Activated T-helper 1 cell treated with anti-CD3 and anti-CD28 coated beads, Interleukin-12 subunit alpha, Interleukin-12 subunit beta, Interleukin-2, Interleukin-4 antibody, amounts not matched to agents 30 ng/mL and 10 ng/mL and 1 ng/mL, durations not matched to agents 14 hours and 24 hours and 36 hours (primary cell): ENCODE measurements at regions not wholly inside any gene's neighbourhood (a gene's known extent, or its start where the extent isn't known, plus 50 kb on each side); places are given as distances from the start of the nearest gene placed in this dataset.

Source experiments
- DNase-seq: peaks from one replicate; pipeline ENCODE4 v3.0.0; 2021; ENCODE audit warnings: low spot score
- H3K27ac Mint-ChIP-seq: one replicate; pipeline ENCODE4 v1.8.0; 2021; ENCODE audit warnings: mild to moderate bottlenecking, mixed read lengths
- H3K27me3 Mint-ChIP-seq: one replicate; pipeline ENCODE4 v1.8.0; 2022; ENCODE audit warnings: mild to moderate bottlenecking, moderate library complexity, mixed read lengths; ENCODE audit not compliant: insufficient read depth
- H3K36me3 Mint-ChIP-seq: one replicate; pipeline ENCODE4 v1.8.0; 2021; ENCODE audit warnings: low read depth, mixed read lengths
- H3K4me1 Mint-ChIP-seq: one replicate; pipeline ENCODE4 v1.8.0; 2021; ENCODE audit warnings: low read depth, mixed read lengths
- H3K4me3 Mint-ChIP-seq: one replicate; pipeline ENCODE4 v1.8.0; 2021; ENCODE audit warnings: mild to moderate bottlenecking, moderate library complexity, mixed read lengths
- H3K9me3 Mint-ChIP-seq: one replicate; pipeline ENCODE4 v1.8.0; 2021; ENCODE audit warnings: mixed read lengths
- intact Hi-C: fragments of 100-400 bp; cut with micrococcal nuclease; formaldehyde crosslinking; loops from one replicate; pipeline ENCODE4 v1.15.1; 2024

GRCh38 chr13:109667807-109668291 is 118.5 kb downstream of the IRS2 start:
- no peaks in the 10 kb centered on the region for H3K36me3 Mint-ChIP-seq
- H3K27ac Mint-ChIP-seq = no peak overlapping the region
- no peaks in the 10 kb centered on the region for H3K27me3 Mint-ChIP-seq
- intact Hi-C loops = no loop called here
- H3K4me1 Mint-ChIP-seq = no peaks in the 10 kb centered on the region
- DNase-seq = no peak
- no peaks in the 10 kb centered on the region for H3K9me3 Mint-ChIP-seq
- H3K4me3 Mint-ChIP-seq = no peak overlapping the region

DNA sequence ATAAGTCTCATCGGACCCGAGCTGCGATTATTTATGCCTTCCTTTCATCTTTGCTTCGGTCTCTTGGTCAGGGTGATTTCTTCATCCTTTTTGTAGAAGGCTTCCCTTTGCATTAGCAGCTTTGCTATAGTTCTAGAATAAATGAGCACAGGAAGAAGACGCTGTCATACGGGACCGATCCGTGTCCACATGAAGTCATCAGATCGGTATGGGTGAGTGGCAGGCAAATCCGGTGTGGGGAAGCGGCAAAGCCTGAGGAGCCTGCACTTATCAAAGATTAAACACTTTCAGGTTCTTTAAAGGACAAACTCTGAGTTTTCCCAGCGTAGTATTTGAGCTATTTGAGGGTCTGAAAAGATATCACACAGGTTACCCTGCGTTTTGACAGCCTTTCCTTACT is 119.3 kb downstream of the IRS2 start:
- Mint-ChIP-seq H3K4me1 (no peaks in the 10 kb centered on the region), H3K4me3 (no peak overlapping the region), H3K27me3 (peaks cover 3% of the 10 kb centered on the region), H3K9me3 (no peaks in the 10 kb centered on the region), H3K27ac (no peak overlapping the region), H3K36me3 (no peaks in the 10 kb centered on the region)
- intact Hi-C loops = no loop called here
- no peak for DNase-seq

DNA sequence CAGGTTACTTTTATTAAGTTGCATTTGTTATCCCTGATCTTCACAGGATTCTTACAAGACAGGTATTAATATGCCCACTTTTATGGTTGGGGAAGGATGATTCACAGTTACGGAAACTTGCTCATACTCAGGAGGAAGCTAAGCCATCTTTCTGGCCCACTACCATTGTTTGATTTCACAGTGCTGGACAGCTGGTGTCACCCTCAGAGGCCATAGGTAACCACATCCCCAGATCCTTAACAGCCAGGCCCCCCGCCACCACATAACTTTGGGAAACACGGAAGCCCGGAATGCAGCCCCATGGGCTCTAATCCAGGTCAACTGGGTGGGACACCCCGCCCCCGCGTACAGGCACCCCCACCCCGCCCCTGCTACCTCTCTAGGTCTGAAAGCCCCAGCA is 119.7 kb downstream of the IRS2 start:
- H3K27me3 Mint-ChIP-seq = peaks cover 3% of the 10 kb centered on the region
- H3K27ac Mint-ChIP-seq = no peak overlapping the region
- no peaks in the 10 kb centered on the region for H3K9me3 Mint-ChIP-seq
- no peak overlapping the region for H3K4me3 Mint-ChIP-seq
- H3K36me3 Mint-ChIP-seq = no peaks in the 10 kb centered on the region
- no peaks in the 10 kb centered on the region for H3K4me1 Mint-ChIP-seq
- intact Hi-C loops = no loop called here
- no peak for DNase-seq

GRCh38 chr13:109665781-109666249 is 120.6 kb downstream of the IRS2 start:
- no peak overlapping the region for H3K4me3 Mint-ChIP-seq
- no peak for DNase-seq
- H3K27me3 Mint-ChIP-seq = peaks cover 3% of the 10 kb centered on the region
- H3K27ac Mint-ChIP-seq = no peak overlapping the region
- H3K4me1 Mint-ChIP-seq = no peaks in the 10 kb centered on the region
- intact Hi-C loops = no loop called here
- H3K36me3 Mint-ChIP-seq = no peaks in the 10 kb centered on the region
- no peaks in the 10 kb centered on the region for H3K9me3 Mint-ChIP-seq

DNA sequence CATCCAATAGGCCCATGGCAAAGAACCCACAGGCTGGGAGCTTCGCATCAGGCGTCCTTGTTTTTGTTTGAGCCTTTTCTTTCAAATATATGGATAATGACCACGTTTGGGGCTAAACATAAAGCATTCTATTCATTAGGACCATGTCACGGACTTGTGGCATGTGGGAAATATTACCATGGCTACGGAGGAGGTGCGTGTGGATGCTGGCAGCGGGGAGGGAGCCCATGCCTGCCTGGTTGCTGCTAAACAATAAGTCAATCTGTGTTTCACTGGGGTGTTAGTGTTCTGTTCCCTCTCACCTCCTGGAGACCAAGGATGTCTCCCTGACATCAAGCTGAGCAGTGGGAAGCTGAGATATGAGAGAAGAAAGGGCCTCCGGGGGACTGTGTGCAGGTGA is 121.1 kb downstream of the IRS2 start:
- H3K27me3 Mint-ChIP-seq = peaks cover 3% of the 10 kb centered on the region
- intact Hi-C loops = no loop called here
- H3K4me3 Mint-ChIP-seq = no peak overlapping the region
- H3K9me3 Mint-ChIP-seq = no peaks in the 10 kb centered on the region
- H3K27ac Mint-ChIP-seq = no peak overlapping the region
- H3K36me3 Mint-ChIP-seq = no peaks in the 10 kb centered on the region
- DNase-seq = no peak
- H3K4me1 Mint-ChIP-seq = no peaks in the 10 kb centered on the region

- no peaks in the 10 kb centered on the region for H3K9me3 Mint-ChIP-seq
- H3K27ac Mint-ChIP-seq = no peak overlapping the region
- H3K4me3 Mint-ChIP-seq = no peak overlapping the region
- H3K27me3 Mint-ChIP-seq = peaks cover 3% of the 10 kb centered on the region
- no peaks in the 10 kb centered on the region for H3K36me3 Mint-ChIP-seq
- DNase-seq = no peak
- H3K4me1 Mint-ChIP-seq = no peaks in the 10 kb centered on the region
- intact Hi-C loops = no loop called here
These were observed 129.0 kb downstream of the IRS2 start for GRCh38 chr13:109657395-109657794.

DNA sequence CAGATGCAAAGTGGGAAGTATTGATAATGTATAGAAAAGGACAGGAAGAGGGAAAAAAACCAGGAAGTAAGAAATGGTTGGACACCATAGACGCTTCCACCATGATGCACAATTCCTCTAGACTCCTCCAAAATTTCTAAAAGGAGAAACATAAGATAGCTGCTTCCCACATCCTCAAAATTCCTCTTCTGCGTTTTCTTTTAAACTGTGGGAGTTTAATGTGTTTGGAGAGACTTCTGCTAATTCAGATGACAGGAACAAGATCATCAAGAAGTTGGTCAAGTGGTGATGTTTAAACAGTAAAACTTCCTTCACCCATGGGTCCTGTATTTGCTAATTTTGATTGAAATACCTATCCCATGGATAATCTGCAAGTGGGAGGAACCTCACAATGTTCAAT is 130.2 kb downstream of the IRS2 start:
- Mint-ChIP-seq H3K9me3 (peaks cover 4% of the 10 kb centered on the region), H3K4me1 (no peaks in the 10 kb centered on the region), H3K4me3 (no peak overlapping the region), H3K27me3 (no peaks in the 10 kb centered on the region), H3K27ac (no peak overlapping the region), H3K36me3 (no peaks in the 10 kb centered on the region)
- DNase-seq = no peak
- intact Hi-C loops = no loop called here

DNA sequence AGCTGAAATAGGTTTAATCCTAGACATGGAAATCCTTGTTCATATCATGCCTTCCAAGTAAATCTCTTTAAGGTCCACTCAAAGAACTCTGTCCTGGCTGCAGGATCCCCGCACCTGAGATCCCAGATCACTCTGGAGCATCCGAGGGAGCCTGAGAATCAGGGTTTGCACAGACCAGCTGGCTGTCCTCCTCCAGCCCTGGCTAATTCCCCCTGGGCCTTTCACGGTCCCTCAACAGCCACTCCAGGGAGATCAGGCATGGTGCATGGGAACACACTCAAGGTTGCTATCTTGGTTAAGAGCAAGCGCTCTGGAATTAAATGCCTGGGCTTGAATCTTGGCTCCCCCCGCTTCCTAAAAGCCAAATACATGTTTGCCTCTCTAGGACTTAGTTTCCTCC is 130.8 kb downstream of the IRS2 start:
- H3K4me1 Mint-ChIP-seq = no peaks in the 10 kb centered on the region
- H3K27ac Mint-ChIP-seq = no peak overlapping the region
- DNase-seq = no peak
- no peak overlapping the region for H3K4me3 Mint-ChIP-seq
- no peaks in the 10 kb centered on the region for H3K27me3 Mint-ChIP-seq
- peaks cover 4% of the 10 kb centered on the region for H3K9me3 Mint-ChIP-seq
- no peaks in the 10 kb centered on the region for H3K36me3 Mint-ChIP-seq
- intact Hi-C loops = no loop called here

GRCh38 chr13:109655206-109655600 is 131.2 kb downstream of the IRS2 start:
- intact Hi-C loops = no loop called here
- H3K36me3 Mint-ChIP-seq = no peaks in the 10 kb centered on the region
- no peaks in the 10 kb centered on the region for H3K27me3 Mint-ChIP-seq
- H3K27ac Mint-ChIP-seq = no peak overlapping the region
- no peak overlapping the region for H3K4me3 Mint-ChIP-seq
- no peak for DNase-seq
- no peaks in the 10 kb centered on the region for H3K4me1 Mint-ChIP-seq
- H3K9me3 Mint-ChIP-seq = peaks cover 4% of the 10 kb centered on the region

- H3K9me3 Mint-ChIP-seq = peaks cover 4% of the 10 kb centered on the region
- intact Hi-C loops = no loop called here
These were observed 131.8 kb downstream of the IRS2 start for GRCh38 chr13:109654341-109655205.

DNA sequence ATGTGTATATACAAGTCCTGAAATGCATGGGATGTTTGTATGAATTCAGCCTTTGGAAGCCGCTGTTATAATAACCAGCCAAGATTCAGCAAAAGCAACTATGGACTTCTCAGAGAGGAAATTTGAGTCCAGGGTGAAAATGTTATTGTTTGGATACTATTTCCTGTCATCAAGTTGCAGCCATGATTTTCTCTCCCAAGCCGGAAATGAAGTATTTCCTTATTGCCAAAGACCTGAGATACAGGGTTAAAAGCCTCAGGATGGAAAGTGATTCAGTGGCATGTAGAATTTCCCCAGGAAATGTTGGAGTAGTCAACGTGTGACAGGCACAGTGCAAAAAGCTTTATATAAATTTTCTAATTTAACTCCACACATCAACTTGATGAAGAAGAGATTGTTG is 133.9 kb downstream of the IRS2 start:
- Mint-ChIP-seq H3K27ac (no peak overlapping the region), H3K4me1 (no peaks in the 10 kb centered on the region), H3K27me3 (no peaks in the 10 kb centered on the region), H3K9me3 (peaks cover 4% of the 10 kb centered on the region), H3K4me3 (no peak overlapping the region), H3K36me3 (no peaks in the 10 kb centered on the region)
- no peak for DNase-seq
- intact Hi-C loops = no loop called here

More at GRCh38 chr13:109654341-109655205, 131.8 kb downstream of the IRS2 start:
- no peak overlapping the region for H3K27ac Mint-ChIP-seq
- DNase-seq = no peak
- H3K27me3 Mint-ChIP-seq = no peaks in the 10 kb centered on the region
- H3K36me3 Mint-ChIP-seq = no peaks in the 10 kb centered on the region
- no peak overlapping the region for H3K4me3 Mint-ChIP-seq
- no peaks in the 10 kb centered on the region for H3K4me1 Mint-ChIP-seq

DNA sequence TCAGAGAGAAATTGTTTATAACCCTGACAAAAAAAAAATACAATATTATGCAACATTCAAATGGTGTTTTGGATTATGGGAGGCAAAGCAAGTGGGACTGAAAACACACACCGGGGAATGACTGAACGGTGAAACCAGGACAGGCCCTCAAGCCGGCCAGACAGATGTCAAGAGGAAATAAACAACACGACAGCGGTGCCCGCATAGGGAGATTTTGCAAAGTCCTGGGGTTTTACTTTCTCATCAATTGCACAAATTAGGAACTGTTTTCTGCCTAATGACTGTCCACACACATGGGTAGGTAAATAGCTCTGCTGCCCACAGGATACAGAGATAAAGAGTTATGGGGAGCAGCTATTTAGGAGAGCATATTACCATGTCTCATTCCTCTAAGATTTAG is 134.5 kb downstream of the IRS2 start:
- no peak overlapping the region for H3K4me3 Mint-ChIP-seq
- H3K4me1 Mint-ChIP-seq = no peaks in the 10 kb centered on the region
- no peaks in the 10 kb centered on the region for H3K36me3 Mint-ChIP-seq
- intact Hi-C loops = no loop called here
- peaks cover 4% of the 10 kb centered on the region for H3K9me3 Mint-ChIP-seq
- no peak for DNase-seq
- H3K27me3 Mint-ChIP-seq = no peaks in the 10 kb centered on the region
- H3K27ac Mint-ChIP-seq = no peak overlapping the region

GRCh38 chr13:109651311-109651710 is 135.1 kb downstream of the IRS2 start:
- Mint-ChIP-seq H3K4me1 (no peaks in the 10 kb centered on the region), H3K27me3 (no peaks in the 10 kb centered on the region), H3K36me3 (no peaks in the 10 kb centered on the region), H3K9me3 (peaks cover 4% of the 10 kb centered on the region), H3K4me3 (no peak overlapping the region), H3K27ac (no peak overlapping the region)
- intact Hi-C loops = no loop called here
- no peak for DNase-seq
